Aorta (tissue), 5 donors: ENCODE measurements at regions not wholly inside any gene's neighbourhood (a gene's known extent, or its start where the extent isn't known, plus 50 kb on each side); places are given as distances from the start of the nearest gene placed in this dataset.

Experiments used
- ATAC-seq: fragments of 200-7000 bp; cut with Tn5 transposase; one replicate; pipeline ENCODE4 v1.9.1; 2022; ENCODE audit warnings: moderate library complexity; ENCODE audit not compliant: low FRiP score
- DNase-seq, 2 donors: peaks; one replicate each; pipeline ENCODE4 v3.0.0-alpha.2; 2020
- H3K27ac ChIP-seq, 2 donors: one replicate each; pipeline ENCODE4 v1.5.1; 2013; ENCODE audit warnings: low read length in 2 of 2, mild to moderate bottlenecking in 2 of 2, moderate library complexity in 2 of 2, control low read depth in 1 of 2, inconsistent platforms in 1 of 2, low read depth in 1 of 2
- H3K27me3 ChIP-seq, 2 donors: one replicate each; pipeline ENCODE4 v1.6.1; 2013; ENCODE audit warnings: control low read depth in 1 of 2, low read length in 1 of 2, mild to moderate bottlenecking in 1 of 2, moderate library complexity in 1 of 2; ENCODE audit not compliant: insufficient read depth in 2 of 2, control insufficient read depth in 1 of 2
- H3K36me3 ChIP-seq, 2 donors: one replicate each; pipeline ENCODE4 v1.6.1; 2013; ENCODE audit warnings: control low read depth in 1 of 2, low read length in 1 of 2, mild to moderate bottlenecking in 1 of 2; ENCODE audit not compliant: insufficient read depth in 2 of 2, control insufficient read depth in 1 of 2
- H3K4me1 ChIP-seq, 2 donors: one replicate each; pipeline ENCODE4 v1.6.1; 2013; ENCODE audit warnings: low read length in 2 of 2, control low read depth in 1 of 2, mild to moderate bottlenecking in 1 of 2, moderate library complexity in 1 of 2; ENCODE audit not compliant: insufficient read depth in 2 of 2, control insufficient read depth in 1 of 2
- H3K4me3 ChIP-seq, 2 donors: one replicate each; pipeline ENCODE4 v1.5.1; 2013; ENCODE audit warnings: low read length in 2 of 2, control low read depth in 1 of 2, mild to moderate bottlenecking in 1 of 2
- H3K9me3 ChIP-seq: one replicate; pipeline ENCODE4 v1.6.1; 2013; ENCODE audit warnings: mild to moderate bottlenecking, low read length; ENCODE audit not compliant: control insufficient read depth
- WGBS, 2 donors: extraction: QIAGEN DNeasy Blood & Tissue Kit; methylation state at CpG; one replicate each; pipeline ENCODE4 v1.1.7; 2013; 5-methylcytosine and 5-hydroxymethylcytosine counted together
- intact Hi-C, 2 donors: fragments of 100-400 bp; cut with DNase I; formaldehyde crosslinking; loops; one replicate each; pipeline versions ENCODE4 v1.14.2 to v1.15.0; 2022
- donor health status: healthy with polysubstance abuse.
- donor health status: Bipolar disorder and iron deficiency.
- donor health status: DM: no; HTN: no; CAD: no.
- donor health status: DM: no; HTN: no; CAD: no.
- donor health status: DM: yes; HTN: yes; CAD: no.

DNA sequence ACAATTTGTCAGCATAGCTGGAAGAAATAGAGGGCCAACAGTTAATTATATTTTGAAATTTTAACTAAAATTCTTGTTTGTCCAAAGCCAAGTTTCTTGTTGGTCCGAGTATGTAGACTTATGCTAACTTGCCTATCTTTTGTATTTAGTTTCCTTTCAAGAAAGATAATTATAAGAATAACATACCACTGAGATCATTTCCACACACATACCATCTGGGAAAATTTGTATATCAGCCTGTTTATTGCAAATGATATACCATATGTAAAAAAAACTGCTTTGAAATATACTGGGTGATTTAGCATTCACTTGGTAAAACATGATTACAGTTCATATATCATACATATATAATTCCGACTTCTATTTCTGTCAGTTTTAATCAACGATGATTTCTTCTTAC, 84.7 kb upstream of the ANKRD50 start:
- Histone ChIP-seq H3K4me1 (no peaks in the 10 kb centered on the region), H3K36me3 (no peaks in the 10 kb centered on the region), H3K27me3 (no peaks in the 10 kb centered on the region), H3K27ac (no peak overlapping the region), H3K9me3 (no peaks in the 10 kb centered on the region), H3K4me3 (no peak overlapping the region)
- ATAC-seq (no peak), DNase-seq (no peak)
- WGBS, 2 donors: 14 to 16% methylated on average over 3 of the region's 3 CpGs
- intact Hi-C loops: no loop called here

GRCh38 chr4:124790471-124790870, 77.9 kb upstream of the ANKRD50 start:
- no peak overlapping the region for H3K4me3 ChIP-seq
- DNase-seq (no peak), ATAC-seq (no peak)
- no peaks in the 10 kb centered on the region for H3K27me3 ChIP-seq
- no peaks in the 10 kb centered on the region for H3K9me3 ChIP-seq
- no peaks in the 10 kb centered on the region for H3K36me3 ChIP-seq
- intact Hi-C loops: no loop called here
- H3K4me1 ChIP-seq: no peaks in the 10 kb centered on the region
- no peak overlapping the region for H3K27ac ChIP-seq

DNA sequence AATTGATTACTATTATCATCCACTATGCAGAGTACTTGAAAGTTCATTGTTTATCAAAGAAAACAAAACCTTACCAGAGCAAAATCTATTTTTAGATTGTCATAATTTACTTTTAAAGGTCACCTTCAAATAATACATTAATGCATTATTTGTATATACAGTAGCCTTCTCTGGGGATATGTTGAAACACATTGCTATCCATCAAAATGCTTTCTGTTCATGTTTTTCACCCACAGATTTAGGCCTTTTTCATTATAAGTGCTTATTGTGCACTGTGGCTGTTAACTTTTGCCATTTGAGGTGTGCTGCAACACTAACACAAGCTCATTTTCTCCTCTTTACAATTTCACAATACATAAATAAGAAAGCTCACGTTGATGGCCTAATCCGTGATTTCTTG, 74.1 kb upstream of the ANKRD50 start:
- Histone ChIP-seq H3K9me3 (no peaks in the 10 kb centered on the region), H3K27me3 (no peaks in the 10 kb centered on the region), H3K4me3 (no peak overlapping the region), H3K27ac (no peak overlapping the region), H3K36me3 (no peaks in the 10 kb centered on the region), H3K4me1 (no peaks in the 10 kb centered on the region)
- DNase-seq: no peak
- ATAC-seq: no peak
- 87% methylated on average over 2 of the region's 2 CpGs for WGBS, 2 donors
- intact Hi-C loops: no loop called here

DNA sequence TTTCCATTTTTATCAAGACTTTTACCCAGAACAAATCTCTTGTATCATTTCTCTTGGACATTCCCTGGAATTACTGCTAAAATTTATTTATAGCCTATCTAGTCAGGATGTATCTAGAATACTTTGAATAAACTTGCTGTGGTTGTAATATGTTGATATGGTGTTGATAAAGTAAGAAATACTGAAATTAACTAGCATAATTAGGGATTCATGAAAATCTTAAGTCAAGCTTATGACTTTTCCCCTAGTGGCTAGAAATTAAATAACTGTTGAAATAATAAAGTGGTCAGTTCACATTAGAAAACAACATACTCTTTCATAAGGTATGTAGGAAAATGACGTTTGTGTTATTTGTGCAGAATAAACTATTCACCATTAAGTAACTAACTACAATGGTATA, 73.1 kb upstream of the ANKRD50 start:
- H3K36me3 ChIP-seq: no peaks in the 10 kb centered on the region
- H3K27ac ChIP-seq: no peak overlapping the region
- intact Hi-C loops: no loop called here
- H3K9me3 ChIP-seq: no peaks in the 10 kb centered on the region
- WGBS, 2 donors: 58 to 61% methylated on average over 1 of the region's 1 CpG
- H3K27me3 ChIP-seq: no peaks in the 10 kb centered on the region
- no peak overlapping the region for H3K4me3 ChIP-seq
- DNase-seq (no peak), ATAC-seq (no peak)
- H3K4me1 ChIP-seq: no peaks in the 10 kb centered on the region

DNA sequence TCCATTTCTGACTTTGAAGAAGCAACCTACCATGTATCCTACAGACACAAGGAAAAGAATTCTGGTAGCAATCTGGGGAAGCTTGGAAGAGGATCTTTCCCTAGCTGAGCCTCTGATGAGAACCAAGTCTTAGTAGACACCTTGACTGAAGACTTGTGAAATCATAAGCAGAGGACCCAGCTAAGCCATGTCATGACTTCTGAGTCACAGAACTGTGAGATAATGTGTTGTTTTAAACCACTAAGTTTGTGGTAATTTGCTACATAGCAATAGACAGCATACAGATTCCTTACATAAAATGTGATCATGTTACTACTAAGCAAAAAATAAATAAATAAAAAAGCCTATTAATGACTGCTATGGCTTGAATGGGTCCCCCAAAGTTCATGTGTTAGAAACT, 71.3 kb upstream of the ANKRD50 start:
- DNase-seq (no peak), ATAC-seq (no peak)
- no peaks in the 10 kb centered on the region for H3K36me3 ChIP-seq
- intact Hi-C loops: no loop called here
- no peak overlapping the region for H3K4me3 ChIP-seq
- H3K27me3 ChIP-seq: no peaks in the 10 kb centered on the region
- H3K27ac ChIP-seq: no peak overlapping the region
- no peaks in the 10 kb centered on the region for H3K9me3 ChIP-seq
- H3K4me1 ChIP-seq: no peaks in the 10 kb centered on the region

GRCh38 chr4:124777007-124777406, 64.5 kb upstream of the ANKRD50 start:
- Histone ChIP-seq H3K4me3 (no peak overlapping the region), H3K36me3 (no peaks in the 10 kb centered on the region), H3K4me1 (no peaks in the 10 kb centered on the region), H3K27ac (no peak overlapping the region), H3K27me3 (no peaks in the 10 kb centered on the region), H3K9me3 (no peaks in the 10 kb centered on the region)
- DNase-seq (no peak), ATAC-seq (no peak)
- 88 to 96% methylated on average over 1 of the region's 1 CpG for WGBS, 2 donors
- intact Hi-C loops: no loop called here

- intact Hi-C loops: no loop called here
- DNase-seq: no peak
Measured at GRCh38 chr4:124768596-124769365, 56.2 kb upstream of the ANKRD50 start.

DNA sequence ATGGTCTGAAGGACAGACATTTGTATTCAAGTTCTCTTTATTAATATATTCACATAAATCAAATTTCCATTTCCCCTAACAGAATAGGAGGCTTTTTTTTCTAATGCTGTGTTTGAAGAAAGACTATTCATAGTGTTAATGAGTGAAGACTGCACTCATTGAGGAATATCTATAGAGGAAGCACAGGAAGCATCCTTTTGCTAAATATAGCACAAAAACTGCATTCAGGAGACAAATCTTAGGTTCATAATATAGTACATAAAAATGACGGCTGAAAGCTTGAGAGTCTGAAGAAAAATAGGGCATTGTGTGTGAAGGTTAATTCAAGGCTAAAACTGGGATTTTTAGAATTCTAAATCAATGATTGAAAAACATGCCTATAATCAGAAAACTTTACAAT, 50.4 kb upstream of the ANKRD50 start:
- intact Hi-C loops: no loop called here
- Histone ChIP-seq H3K27ac (no peak overlapping the region), H3K36me3 (no peaks in the 10 kb centered on the region), H3K4me1 (no peaks in the 10 kb centered on the region), H3K27me3 (no peaks in the 10 kb centered on the region), H3K4me3 (no peak overlapping the region), H3K9me3 (no peaks in the 10 kb centered on the region)
- DNase-seq (no peak), ATAC-seq (no peak)
- 63 to 66% methylated on average over 1 of the region's 1 CpG for WGBS, 2 donors

More at GRCh38 chr4:124768596-124769365, 56.2 kb upstream of the ANKRD50 start:
- no peaks in the 10 kb centered on the region for H3K36me3 ChIP-seq
- peaks cover 2% of the 10 kb centered on the region for H3K9me3 ChIP-seq
- no peaks in the 10 kb centered on the region for H3K27me3 ChIP-seq
- WGBS, 2 donors: 64 to 97% methylated on average over 2 of the region's 2 CpGs
- no peak for ATAC-seq
- H3K4me3 ChIP-seq: no peak overlapping the region
- H3K27ac ChIP-seq: no peak overlapping the region
- no peaks in the 10 kb centered on the region for H3K4me1 ChIP-seq
